SK-N-MC (cell line): ENCODE measurements at regions not wholly inside any gene's neighbourhood (a gene's known extent, or its start where the extent isn't known, plus 50 kb on each side); places are given as distances from the start of the nearest gene placed in this dataset.
"Not testable (repeated sequence)": the region's sequence is repeated elsewhere in the genome, so short reads cannot be mapped to it uniquely, and the experiment has no call there.

Source experiments
- DNase-seq: peaks from one replicate; pipeline ENCODE4 v3.0.0-alpha.2; 2011; ENCODE audit warnings: low read depth, low spot score
- H3K27ac ChIP-seq: fragments of 200-600 bp; sonication (generic); 2 replicates; pipeline ENCODE4 v1.5.1; 2016; ENCODE audit warnings: mixed run types
- H3K36me3 ChIP-seq: fragments of 200-600 bp; sonication (generic); 2 replicates; pipeline ENCODE4 v1.6.1; 2017; ENCODE audit warnings: antibody characterized with exemption, low read length, mixed read lengths; ENCODE audit not compliant: insufficient read depth
- H3K4me3 ChIP-seq: fragments of 200-600 bp; sonication (generic); 2 replicates; pipeline ENCODE4 v1.5.1; 2016
- H3K9ac ChIP-seq: fragments of 200-600 bp; sonication (generic); 2 replicates; pipeline ENCODE4 v1.8.0; 2017; ENCODE audit warnings: mixed run types, mixed read lengths; ENCODE audit not compliant: insufficient read length
- H3K9me3 ChIP-seq: fragments of 200-600 bp; sonication (generic); 2 replicates; pipeline ENCODE4 v1.6.1; 2017; ENCODE audit warnings: low read depth, mild to moderate bottlenecking, antibody characterized with exemption, low read length, moderate library complexity, mixed read lengths
- EZH2 ChIP-seq: fragments of 200-600 bp; sonication (generic); IDR thresholded peaks from one replicate; pipeline ENCODE4 v1.6.1; 2017; ENCODE audit warnings: antibody characterized with exemption
- FOXP2 ChIP-seq: optimal IDR thresholded peaks from 2 replicates; pipeline ENCODE3; 2011; ENCODE audit warnings: mild to moderate bottlenecking, moderate library complexity; ENCODE audit not compliant: insufficient read depth; ENCODE audit errors: extremely low read length, control extremely low read depth
- POLR2AphosphoS5 ChIP-seq: IDR thresholded peaks from 2 replicates; pipeline ENCODE4 v1.6.1; 2012; ENCODE audit warnings: mild to moderate bottlenecking, low read depth, low read length, borderline replicate concordance

DNA sequence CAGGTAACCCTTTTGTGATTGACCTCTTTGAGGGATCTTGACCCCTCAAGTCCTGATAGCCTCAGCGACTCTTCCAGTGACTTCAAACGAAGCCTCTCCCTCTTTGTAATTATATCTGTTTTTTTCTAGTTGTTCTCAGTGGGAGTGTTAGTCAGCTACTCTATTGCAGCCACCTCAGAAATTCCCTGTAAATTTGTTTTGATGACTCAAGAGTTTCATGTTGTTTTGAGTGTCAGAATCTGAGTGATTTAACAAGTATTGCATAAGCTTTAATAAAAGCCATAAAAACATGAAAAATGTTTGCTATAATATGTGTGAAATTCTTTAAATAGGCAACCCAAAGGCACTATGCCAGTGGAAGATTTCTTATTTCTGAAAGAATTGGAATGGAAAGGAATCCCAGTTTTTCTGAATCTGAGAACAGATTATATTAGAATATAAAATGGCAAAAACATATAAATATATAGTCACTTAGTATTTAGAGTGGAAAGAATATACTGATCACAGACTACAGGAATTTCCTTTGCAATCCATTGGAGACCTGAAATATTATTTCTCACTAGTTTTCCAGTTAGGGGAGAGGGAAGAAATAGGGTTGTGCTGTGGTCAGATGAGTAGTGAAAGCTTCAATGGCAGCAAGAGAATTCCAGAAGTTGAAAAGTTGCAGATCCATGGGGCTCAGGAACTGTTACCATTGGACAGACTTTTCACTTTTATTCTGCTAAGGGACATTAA is 94.4 kb upstream of the SEMA3C start:
- H3K27ac ChIP-seq = peak overlapping the region; percentile 94
- H3K9me3 ChIP-seq = no peaks in the 10 kb centered on the region; the same call in 1 of the 2 replicates
- H3K4me3 ChIP-seq = peak overlapping the region; percentile 51
- no peaks in the 10 kb centered on the region for H3K36me3 ChIP-seq
- TF ChIP-seq EZH2 = no peak
- no peak; the same call in 1 of the 2 replicates for TF ChIP-seq POLR2AphosphoS5
- TF ChIP-seq FOXP2 = no peak
- peak overlapping the region; percentile 59 for H3K9ac ChIP-seq
- peak; percentile 47 for DNase-seq

DNA sequence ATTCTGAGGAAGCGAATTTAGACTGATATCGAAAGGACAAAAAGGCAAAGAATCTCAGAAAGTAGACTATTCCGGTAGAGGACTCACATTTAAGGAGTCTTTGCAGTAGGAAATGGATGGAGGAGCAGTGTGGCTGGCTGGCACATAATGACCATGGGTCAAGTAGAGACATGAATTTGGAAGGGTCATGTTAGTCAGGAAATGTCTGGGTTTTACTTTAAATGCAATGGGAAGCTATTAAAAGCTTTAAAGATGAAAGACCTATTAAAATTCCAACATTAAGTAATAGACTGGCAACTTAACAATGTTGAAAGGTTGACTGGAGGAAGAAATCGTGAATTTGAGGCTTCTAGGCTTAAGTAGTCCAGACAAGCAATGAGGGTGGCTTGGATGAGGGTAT is 90.0 kb upstream of the SEMA3C start:
- Histone ChIP-seq H3K4me3 (no peak overlapping the region), H3K36me3 (no peaks in the 10 kb centered on the region), H3K27ac (no peak overlapping the region), H3K9ac (no peak overlapping the region), H3K9me3 (no peaks in the 10 kb centered on the region; the same call in 1 of the 2 replicates)
- no peak for DNase-seq
- TF ChIP-seq FOXP2 (no peak), POLR2AphosphoS5 (no peak), EZH2 (no peak)

DNA sequence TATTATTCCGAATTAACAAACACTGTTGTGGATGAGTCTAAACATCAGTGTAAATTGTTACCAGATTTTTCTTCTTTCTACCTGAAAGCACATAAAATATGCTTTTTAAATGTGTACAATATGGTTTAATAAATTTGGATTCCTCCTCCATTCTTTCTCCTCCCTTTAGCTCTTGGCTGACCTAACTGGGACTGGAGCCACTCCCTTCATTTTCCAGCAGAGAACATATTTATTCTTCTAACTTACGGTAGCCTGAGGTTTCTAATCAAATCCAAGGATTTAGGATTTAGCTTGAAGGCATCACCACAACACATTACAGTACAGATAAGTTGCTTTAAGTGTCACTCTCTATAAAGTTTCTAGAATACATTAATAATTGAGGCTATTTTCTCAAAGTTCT is 88.2 kb upstream of the SEMA3C start:
- TF ChIP-seq EZH2 (no peak), POLR2AphosphoS5 (no peak), FOXP2 (no peak)
- DNase-seq = no peak
- Histone ChIP-seq H3K36me3 (no peaks in the 10 kb centered on the region), H3K27ac (no peak overlapping the region), H3K9ac (no peak overlapping the region), H3K9me3 (no peaks in the 10 kb centered on the region; the same call in 1 of the 2 replicates), H3K4me3 (no peak overlapping the region)

DNA sequence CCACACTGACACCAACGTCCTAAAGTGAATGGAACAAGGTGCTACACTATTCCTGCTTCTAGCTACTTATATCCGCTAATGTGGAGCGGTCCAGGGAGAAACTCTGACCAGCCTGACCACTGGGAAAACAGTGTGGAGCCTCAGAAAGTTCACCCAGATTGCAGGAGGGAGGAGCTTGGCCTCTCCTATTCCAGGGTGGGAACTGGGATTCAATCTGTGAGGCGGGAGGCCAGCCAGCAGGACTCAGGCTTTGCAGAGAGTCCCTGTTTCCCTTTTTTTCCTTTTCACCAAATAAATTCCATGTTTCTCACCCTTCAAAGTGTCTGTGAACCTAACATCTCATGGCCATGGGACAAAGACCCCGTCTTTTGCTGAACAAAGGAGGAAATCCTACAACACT is 86.4 kb upstream of the SEMA3C start:
- no peaks in the 10 kb centered on the region for H3K36me3 ChIP-seq
- TF ChIP-seq FOXP2 = no peak
- TF ChIP-seq EZH2 = no peak
- TF ChIP-seq POLR2AphosphoS5 = no peak

DNA sequence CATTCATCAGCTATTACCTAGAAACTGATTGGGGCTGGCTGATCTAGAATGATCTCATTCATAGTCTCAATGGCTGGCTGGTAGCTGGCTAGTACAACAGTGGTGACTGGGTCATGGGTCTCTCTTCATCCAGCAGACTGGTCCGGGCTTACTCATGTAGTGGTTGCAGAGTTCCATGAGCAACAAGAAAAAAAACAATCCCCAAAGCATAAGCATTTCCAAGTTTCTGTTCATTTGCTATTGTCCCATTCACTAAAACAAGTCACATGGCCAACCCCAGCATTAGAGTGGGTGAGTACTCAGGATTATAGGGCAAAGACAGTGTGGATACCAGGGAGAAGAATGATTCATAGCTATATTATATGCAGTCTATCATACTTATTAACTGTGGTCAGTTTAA is 85.2 kb upstream of the SEMA3C start:
- Histone ChIP-seq H3K9ac (no peak overlapping the region), H3K4me3 (no peak overlapping the region), H3K36me3 (no peaks in the 10 kb centered on the region), H3K9me3 (no peaks in the 10 kb centered on the region), H3K27ac (no peak overlapping the region)
- DNase-seq = no peak
- TF ChIP-seq POLR2AphosphoS5 (no peak), EZH2 (no peak), FOXP2 (no peak)

More for the DNA sequence above, 86.4 kb upstream of the SEMA3C start:
- no peak for DNase-seq
- Histone ChIP-seq H3K27ac (no peak overlapping the region), H3K9ac (no peak overlapping the region), H3K9me3 (no peaks in the 10 kb centered on the region; the same call in 1 of the 2 replicates), H3K4me3 (no peak overlapping the region)

DNA sequence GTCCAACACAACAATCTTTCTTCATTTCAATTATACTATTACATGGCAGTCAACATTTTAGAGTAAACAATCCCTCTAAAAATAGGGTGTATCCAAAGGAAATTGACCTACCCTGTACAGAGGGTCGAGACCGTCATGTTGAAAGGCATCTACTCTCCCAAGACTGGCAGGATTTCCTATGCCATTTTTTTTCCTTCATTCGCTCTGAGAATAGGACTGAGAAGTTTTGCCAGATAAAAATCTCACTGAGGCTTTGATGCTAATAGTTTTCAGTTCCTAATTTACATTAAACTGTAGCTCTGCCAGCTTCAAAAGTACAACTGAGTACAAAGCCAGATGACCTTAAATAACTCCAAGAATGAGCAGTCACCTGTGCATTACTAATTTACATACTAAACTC is 84.5 kb upstream of the SEMA3C start:
- H3K27ac ChIP-seq = no peak overlapping the region
- TF ChIP-seq POLR2AphosphoS5 (no peak), EZH2 (no peak), FOXP2 (no peak)
- H3K36me3 ChIP-seq = no peaks in the 10 kb centered on the region
- H3K9ac ChIP-seq = no peak overlapping the region
- DNase-seq = no peak
- no peaks in the 10 kb centered on the region for H3K9me3 ChIP-seq
- H3K4me3 ChIP-seq = no peak overlapping the region

DNA sequence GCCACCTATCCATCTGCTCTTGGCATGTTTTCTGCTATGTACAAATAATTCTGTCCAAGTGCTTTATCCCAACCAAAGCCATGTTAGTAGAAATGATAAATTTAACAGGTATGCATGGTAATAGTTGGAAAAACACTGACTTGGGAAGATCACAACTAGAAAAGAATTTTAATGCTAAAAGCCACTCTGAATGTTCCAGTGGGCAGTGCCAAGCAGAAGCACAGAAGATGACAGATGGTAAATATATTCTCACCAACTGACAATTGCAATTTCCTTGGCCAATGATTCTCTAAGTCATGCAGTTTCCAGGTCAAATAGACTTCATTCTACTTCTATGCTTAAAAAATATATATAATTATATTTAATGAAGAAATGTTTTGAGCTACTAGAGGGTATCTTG is 83.6 kb upstream of the SEMA3C start:
- no peaks in the 10 kb centered on the region for H3K36me3 ChIP-seq
- H3K27ac ChIP-seq = no peak overlapping the region
- no peak for DNase-seq
- H3K9ac ChIP-seq = no peak overlapping the region
- H3K4me3 ChIP-seq = no peak overlapping the region
- no peaks in the 10 kb centered on the region for H3K9me3 ChIP-seq
- no peak for TF ChIP-seq EZH2
- no peak for TF ChIP-seq FOXP2
- TF ChIP-seq POLR2AphosphoS5 = no peak

DNA sequence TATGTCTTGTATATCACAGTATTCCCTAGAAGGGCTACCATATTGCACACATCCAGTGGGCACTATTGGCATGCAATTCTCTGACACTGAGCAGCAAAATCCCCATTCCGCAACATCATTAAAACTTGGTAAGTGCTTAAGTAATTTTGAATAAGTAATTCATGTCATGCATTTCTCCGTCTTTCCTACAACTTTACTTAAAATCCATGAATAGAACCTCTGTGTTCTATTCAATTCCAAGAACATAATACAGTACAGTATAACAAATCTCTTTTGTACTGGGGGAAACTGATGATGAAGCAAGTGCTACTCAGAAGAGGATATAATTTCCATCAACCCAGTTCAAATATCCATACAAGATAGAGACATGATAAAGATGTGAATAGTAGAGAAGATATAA is 80.9 kb upstream of the SEMA3C start:
- no peaks in the 10 kb centered on the region for H3K36me3 ChIP-seq
- no peak overlapping the region for H3K9ac ChIP-seq
- TF ChIP-seq FOXP2 = no peak
- no peak for TF ChIP-seq POLR2AphosphoS5
- no peak for TF ChIP-seq EZH2
- no peak overlapping the region for H3K27ac ChIP-seq
- H3K4me3 ChIP-seq = no peak overlapping the region
- no peaks in the 10 kb centered on the region for H3K9me3 ChIP-seq
- no peak for DNase-seq

DNA sequence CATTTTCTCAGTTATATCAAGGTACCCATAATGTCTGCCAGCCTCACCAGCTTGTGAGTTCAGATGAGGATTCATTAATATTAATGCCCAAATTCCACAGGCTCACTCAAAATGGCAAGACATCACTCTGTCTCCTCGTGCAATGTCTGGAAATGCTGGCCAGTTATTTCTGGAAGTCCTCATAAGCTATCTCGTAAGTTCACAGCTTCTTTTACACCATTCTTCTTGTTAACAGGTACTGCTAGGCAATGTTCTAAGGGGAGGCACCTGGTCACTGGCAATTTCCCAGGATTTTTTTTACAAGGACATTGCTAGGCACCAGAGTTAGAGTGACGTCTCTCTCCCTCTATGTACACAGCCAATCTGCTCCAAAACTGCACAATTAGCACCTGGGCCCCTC is 80.2 kb upstream of the SEMA3C start:
- no peak overlapping the region for H3K4me3 ChIP-seq
- no peak overlapping the region for H3K9ac ChIP-seq
- H3K27ac ChIP-seq = no peak overlapping the region
- no peaks in the 10 kb centered on the region for H3K36me3 ChIP-seq
- no peaks in the 10 kb centered on the region for H3K9me3 ChIP-seq
- no peak for DNase-seq
- TF ChIP-seq POLR2AphosphoS5 = no peak
- no peak for TF ChIP-seq EZH2
- no peak for TF ChIP-seq FOXP2

DNA sequence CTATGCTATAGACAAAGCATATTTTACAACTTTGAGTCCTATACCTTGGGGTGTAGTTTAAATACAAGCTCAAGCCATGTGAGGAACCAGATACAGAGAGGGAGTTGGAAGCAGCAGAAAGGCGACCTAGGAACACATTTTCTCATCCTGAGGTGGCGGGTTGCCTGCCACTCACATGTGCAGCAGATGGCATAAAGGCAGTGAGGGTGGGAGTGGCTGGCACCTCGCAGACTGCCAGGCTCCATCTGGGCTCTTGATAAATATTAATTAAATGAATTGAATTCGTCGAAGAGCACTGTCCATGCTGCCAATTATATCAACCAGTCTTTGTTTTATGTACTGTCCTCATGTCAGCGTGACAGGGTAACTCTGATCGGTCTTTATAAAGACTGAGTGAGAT is 79.0 kb upstream of the SEMA3C start:
- DNase-seq = no peak
- TF ChIP-seq POLR2AphosphoS5 = no peak
- no peak for TF ChIP-seq EZH2
- TF ChIP-seq FOXP2 = no peak
- H3K27ac ChIP-seq = no peak overlapping the region

DNA sequence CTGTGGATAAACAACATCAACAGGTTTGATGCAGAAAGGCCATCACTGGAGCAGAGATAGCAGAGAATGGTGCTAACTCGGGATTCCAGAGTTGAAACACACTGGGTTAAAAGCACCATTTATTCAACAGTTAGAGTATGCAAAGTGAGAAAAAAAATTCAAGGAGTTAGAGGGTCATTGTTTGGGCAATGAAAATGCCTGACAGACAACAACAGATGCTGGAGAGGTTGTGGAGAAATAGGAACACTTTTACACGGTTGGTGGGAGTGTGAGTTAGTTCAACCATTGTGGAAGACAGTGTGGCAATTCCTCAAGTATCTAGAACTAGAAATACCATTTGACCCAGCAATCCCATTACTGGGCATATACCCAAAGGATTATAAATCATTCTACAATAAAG is 77.4 kb upstream of the SEMA3C start:
- not testable (repeated sequence) for H3K27ac ChIP-seq, H3K9ac ChIP-seq, H3K9me3 ChIP-seq, H3K36me3 ChIP-seq, H3K4me3 ChIP-seq, DNase-seq

More for the DNA sequence above, 79.0 kb upstream of the SEMA3C start:
- Histone ChIP-seq H3K4me3 (no peak overlapping the region), H3K9me3 (no peaks in the 10 kb centered on the region), H3K36me3 (no peaks in the 10 kb centered on the region), H3K9ac (no peak overlapping the region)
